ENCODE measurements at regions not wholly inside any gene's neighbourhood (a gene's known extent, or its start where the extent isn't known, plus 50 kb on each side); places are given as distances from the start of the nearest gene placed in this dataset.
"Not testable (repeated sequence)": the region's sequence is repeated elsewhere in the genome, so short reads cannot be mapped to it uniquely, and the experiment has no call there.

- DNase-seq (ENCODE audit: low spot score) (no peak), FAIRE-seq (no peak)
Measured at GRCh38 chr2:171266102-171266501, 105.4 kb upstream of the TLK1 start.

GRCh38 chr2:171261529-171261928, 100.8 kb upstream of the TLK1 start:
- FAIRE-seq; DNase-seq (ENCODE audit: low spot score): not testable (repeated sequence)

GRCh38 chr2:171260471-171261424, 100.1 kb upstream of the TLK1 start:
- FAIRE-seq (no peak), DNase-seq (ENCODE audit: low spot score) (no peak)

- FAIRE-seq (no peak), DNase-seq (ENCODE audit: low spot score) (no peak)
Measured at GRCh38 chr2:171254666-171255065, 94.0 kb upstream of the TLK1 start.

- no peak for DNase-seq (ENCODE audit: low spot score)
- no peak for FAIRE-seq
Measured at GRCh38 chr2:171253900-171254650, 93.4 kb upstream of the TLK1 start.

- DNase-seq (ENCODE audit: low spot score) (no peak), FAIRE-seq (no peak)
Measured at GRCh38 chr2:171253279-171253678, 92.6 kb upstream of the TLK1 start.

- DNase-seq (ENCODE audit: low spot score) (no peak), FAIRE-seq (no peak)
Measured at GRCh38 chr2:171249689-171250088, 89.0 kb upstream of the TLK1 start.

- DNase-seq (ENCODE audit: low spot score) (no peak), FAIRE-seq (no peak)
Measured at GRCh38 chr2:171247741-171248662, 87.3 kb upstream of the TLK1 start.

- DNase-seq (ENCODE audit: low spot score) (no peak), FAIRE-seq (no peak)
Measured at GRCh38 chr2:171244970-171245782, 84.5 kb upstream of the TLK1 start.

GRCh38 chr2:171244466-171244969, 83.8 kb upstream of the TLK1 start:
- FAIRE-seq (no peak), DNase-seq (ENCODE audit: low spot score) (no peak)

GRCh38 chr2:171241771-171242170, 81.1 kb upstream of the TLK1 start:
- FAIRE-seq (no peak), DNase-seq (ENCODE audit: low spot score) (no peak)

GRCh38 chr2:171238946-171239345, 78.3 kb upstream of the TLK1 start:
- no peak for FAIRE-seq

GRCh38 chr2:171237751-171238505, 77.2 kb upstream of the TLK1 start:
- no peak for DNase-seq (ENCODE audit: low spot score)
- no peak for FAIRE-seq

More at GRCh38 chr2:171238946-171239345, 78.3 kb upstream of the TLK1 start:
- no peak for DNase-seq (ENCODE audit: low spot score)

- FAIRE-seq = no peak
- DNase-seq (ENCODE audit: low spot score) = no peak
Measured at GRCh38 chr2:171235262-171235881, 74.7 kb upstream of the TLK1 start.

- DNase-seq (ENCODE audit: low spot score) (no peak), FAIRE-seq (no peak)
Measured at GRCh38 chr2:171230176-171230575, 69.5 kb upstream of the TLK1 start.

- DNase-seq (ENCODE audit: low spot score) (no peak), FAIRE-seq (no peak)
Measured at GRCh38 chr2:171228826-171229225, 68.1 kb upstream of the TLK1 start.

GRCh38 chr2:171227066-171227782, 66.5 kb upstream of the TLK1 start:
- no peak for FAIRE-seq
- no peak for DNase-seq (ENCODE audit: low spot score)

- DNase-seq (ENCODE audit: low spot score) (no peak), FAIRE-seq (no peak)
Measured at GRCh38 chr2:171226461-171226860, 65.8 kb upstream of the TLK1 start.

All from RCC 7860 (cell line).